Ovary (tissue), 7 donors: ENCODE measurements at regions not wholly inside any gene's neighbourhood (a gene's known extent, or its start where the extent isn't known, plus 50 kb on each side); places are given as distances from the start of the nearest gene placed in this dataset.

Source experiments
- DNase-seq, 5 donors: peaks; one replicate each; pipeline ENCODE4 v3.0.0-alpha.2; 2019 to 2020
- H3K27ac ChIP-seq, 2 donors: fragments of 200-600 bp; one replicate each; pipeline versions ENCODE4 v1.5.1 to v1.8.0; 2019 to 2022
- H3K27me3 ChIP-seq: fragments of 200-600 bp; one replicate; pipeline ENCODE4 v1.8.0; 2022
- H3K36me3 ChIP-seq: fragments of 200-600 bp; sonication (generic); one replicate; pipeline ENCODE4 v1.5.1; 2019
- H3K4me1 ChIP-seq: one replicate; pipeline ENCODE4 v1.8.1; 2013; ENCODE audit warnings: mild to moderate bottlenecking, moderate library complexity; ENCODE audit not compliant: insufficient read depth
- H3K4me3 ChIP-seq: fragments of 200-600 bp; sonication (generic); one replicate; pipeline ENCODE4 v1.5.1; 2017
- H3K9me3 ChIP-seq, 2 donors: fragments of 200-600 bp in 1 of 2; sonication (generic) in 1 of 2; one replicate each; pipeline versions ENCODE4 v1.5.1 to v1.8.1; 2013 to 2019; ENCODE audit warnings: mild to moderate bottlenecking in 1 of 2, moderate library complexity in 1 of 2
- CTCF ChIP-seq, 3 donors: fragments of 450-650 bp in 2 of 3; fragments of 200-600 bp in 1 of 3; IDR thresholded peaks; one replicate each; pipeline versions ENCODE4 v1.5.1 to v1.8.0; 2016 to 2022; ENCODE audit warnings: antibody characterized with exemption in 3 of 3, mild to moderate bottlenecking in 1 of 3
- EP300 ChIP-seq: sonication (generic); formaldehyde crosslinking; IDR thresholded peaks from one replicate; pipeline ENCODE4 v1.6.1; 2017; ENCODE audit warnings: antibody characterized with exemption
- POLR2A ChIP-seq: fragments of 450-650 bp; IDR thresholded peaks from one replicate; pipeline ENCODE4 v1.6.1; 2017; ENCODE audit warnings: antibody characterized with exemption, mild to moderate bottlenecking, moderate library complexity
- WGBS, 3 donors: extraction: QIAGEN DNeasy Blood & Tissue Kit in 1 of 3; methylation state at CpG; one replicate each; pipeline versions ENCODE4 v1.1.5 to v1.1.7; 2013 to 2017; 5-methylcytosine and 5-hydroxymethylcytosine counted together
- intact Hi-C, 4 donors: fragments of 100-400 bp; cut with DNase I; formaldehyde crosslinking; loops; one replicate each; pipeline versions ENCODE4 v1.11.0 to v1.15.1; 2022 to 2023
- donor health status: DM: no; HTN: no; CAD: no; lungs with moderate emphysema.
- donor health status: DM: no; HTN: no; CAD: no.
- donor health status: Bipolar disorder and iron deficiency.
- donor health status: DM: no; HTN: no; CAD: no.
- donor health status: DM: yes; HTN: yes; CAD: no.

GRCh38 chr6:56734335-56734734 is 91.6 kb upstream of the DST start:
- Histone ChIP-seq H3K4me1 (peaks cover 5% of the 10 kb centered on the region), H3K27ac (no peak overlapping the region), H3K9me3 (no peaks in the 10 kb centered on the region), H3K36me3 (no peaks in the 10 kb centered on the region), H3K27me3 (no peaks in the 10 kb centered on the region), H3K4me3 (no peak overlapping the region)
- 93 to 94% (median 93%) methylated on average over 2 of the region's 2 CpGs for WGBS, 3 donors
- DNase-seq: no peak
- TF ChIP-seq POLR2A: no peak
- no peak for TF ChIP-seq EP300
- no peak for TF ChIP-seq CTCF (IDR thresholded peaks at IDR 0.05)
- intact Hi-C loops: no loop called here

- 93 to 100% (median 99%) methylated on average over 1 of the region's 1 CpG for WGBS, 3 donors
- H3K4me3 ChIP-seq: no peak overlapping the region
- no peak for TF ChIP-seq POLR2A
- no peak for TF ChIP-seq EP300
- TF ChIP-seq CTCF (IDR thresholded peaks at IDR 0.05): no peak
- intact Hi-C loops: no loop called here
- H3K27me3 ChIP-seq: no peaks in the 10 kb centered on the region
- no peaks in the 10 kb centered on the region for H3K36me3 ChIP-seq
- no peaks in the 10 kb centered on the region for H3K9me3 ChIP-seq
- DNase-seq: no peak
- H3K4me1 ChIP-seq: peaks cover 10% of the 10 kb centered on the region
- H3K27ac ChIP-seq: peak overlapping the region in 1 of 2 donors; percentile 10
Measured at GRCh38 chr6:56733211-56733697, 90.6 kb upstream of the DST start.

GRCh38 chr6:56732517-56732916 is 89.8 kb upstream of the DST start:
- Histone ChIP-seq H3K4me3 (no peak overlapping the region), H3K36me3 (no peaks in the 10 kb centered on the region), H3K9me3 (no peaks in the 10 kb centered on the region), H3K27me3 (no peaks in the 10 kb centered on the region), H3K27ac (peak overlapping the region in 1 of 2 donors; percentile 10), H3K4me1 (peaks cover 12% of the 10 kb centered on the region)
- 29 to 43% (median 32%) methylated on average over 4 of the region's 4 CpGs for WGBS, 3 donors
- intact Hi-C loops: no loop called here
- DNase-seq: no peak
- TF ChIP-seq CTCF (IDR thresholded peaks at IDR 0.05) (no peak), POLR2A (no peak), EP300 (no peak)

- TF ChIP-seq POLR2A: no peak
- no peak for TF ChIP-seq EP300
- TF ChIP-seq CTCF (IDR thresholded peaks at IDR 0.05): no peak
- WGBS, 3 donors: 18 to 33% (median 19%) methylated on average over 5 of the region's 5 CpGs
Measured at GRCh38 chr6:56730663-56731529, 88.2 kb upstream of the DST start.

More at GRCh38 chr6:56730663-56731529, 88.2 kb upstream of the DST start:
- peak in 1 of 5 donors; percentile 26 for DNase-seq
- intact Hi-C loops: no loop called here
- H3K36me3 ChIP-seq: no peaks in the 10 kb centered on the region
- H3K9me3 ChIP-seq: no peaks in the 10 kb centered on the region
- peaks cover 12% of the 10 kb centered on the region for H3K4me1 ChIP-seq
- no peaks in the 10 kb centered on the region for H3K27me3 ChIP-seq
- H3K27ac ChIP-seq: peak overlapping the region in 1 of 2 donors; percentile 15
- H3K4me3 ChIP-seq: no peak overlapping the region
